NT2/D1 (cell line): ENCODE measurements at regions not wholly inside any gene's neighbourhood (a gene's known extent, or its start where the extent isn't known, plus 50 kb on each side); places are given as distances from the start of the nearest gene placed in this dataset.
A peak's percentile ranks its signal among the peaks of the same experiment; 100 is the strongest.
"Not testable (repeated sequence)": the region's sequence is repeated elsewhere in the genome, so short reads cannot be mapped to it uniquely, and the experiment has no call there.

Experiments
- DNase-seq: peaks from one replicate; pipeline ENCODE4 v3.0.0-alpha.2; 2011; ENCODE audit warnings: low read depth, low spot score
- H3K27me3 ChIP-seq: 2 replicates; pipeline ENCODE4 v1.6.0; 2011; ENCODE audit warnings: mild to moderate bottlenecking; ENCODE audit not compliant: insufficient read length, insufficient read depth
- H3K36me3 ChIP-seq: 2 replicates; pipeline ENCODE4 v1.6.1; 2011; ENCODE audit warnings: mild to moderate bottlenecking, low read length, mixed read lengths; ENCODE audit not compliant: insufficient read depth, insufficient read length
- H3K4me1 ChIP-seq: 2 replicates; pipeline ENCODE4 v1.5.1; 2011; ENCODE audit not compliant: insufficient read depth, insufficient read length
- H3K4me3 ChIP-seq: 2 replicates; pipeline ENCODE4 v1.5.1; 2011; ENCODE audit warnings: low read depth; ENCODE audit not compliant: insufficient read length
- H3K9ac ChIP-seq: 2 replicates; pipeline ENCODE4 v1.6.0; 2011; ENCODE audit warnings: low read depth; ENCODE audit not compliant: insufficient read length
- H3K9me3 ChIP-seq: 2 replicates; pipeline ENCODE4 v1.5.1; 2011; ENCODE audit warnings: mild to moderate bottlenecking, low read length; ENCODE audit not compliant: insufficient read depth
- SUZ12 ChIP-seq: IDR thresholded peaks from 2 replicates; pipeline ENCODE4 v1.6.1; 2011; ENCODE audit not compliant: insufficient read length, insufficient read depth; ENCODE audit errors: extremely low read depth
- YY1 ChIP-seq: IDR thresholded peaks from 2 replicates; pipeline ENCODE4 v1.6.1; 2011; ENCODE audit not compliant: insufficient read length, insufficient read depth
- ZNF274 ChIP-seq: IDR thresholded peaks from 2 replicates; pipeline ENCODE4 v1.6.1; 2011; ENCODE audit warnings: mild to moderate bottlenecking, low read depth, low read length

DNA sequence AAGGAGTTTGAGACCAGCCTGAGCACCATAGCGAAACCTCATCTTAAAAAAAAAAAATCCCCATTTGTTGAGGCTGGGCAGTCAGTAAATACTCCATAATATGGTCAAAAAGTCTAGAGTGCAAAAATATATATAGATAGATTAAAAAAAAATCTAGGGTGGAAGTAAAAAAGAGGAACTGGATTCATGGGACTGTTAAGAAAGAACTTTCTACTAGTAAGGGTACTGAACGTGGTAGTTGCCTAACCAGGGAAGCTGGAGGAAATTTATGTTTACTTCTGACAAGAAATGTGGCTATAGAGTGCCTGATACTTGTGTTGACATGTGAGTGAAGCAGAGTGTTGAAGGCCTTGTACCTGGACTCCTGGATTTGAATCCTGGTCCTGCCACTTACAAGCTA lies 265.9 kb upstream of the FAM78B start:
- DNase-seq: no peak
- H3K9ac ChIP-seq: no peak overlapping the region
- no peaks in the 10 kb centered on the region for H3K36me3 ChIP-seq
- TF ChIP-seq ZNF274 (no peak), YY1 (no peak), SUZ12 (no peak)
- H3K4me1 ChIP-seq: no peaks in the 10 kb centered on the region
- H3K4me3 ChIP-seq: no peak overlapping the region
- H3K27me3 ChIP-seq: no peaks in the 10 kb centered on the region
- peaks cover 4% of the 10 kb centered on the region; the same call in 1 of the 2 replicates for H3K9me3 ChIP-seq

DNA sequence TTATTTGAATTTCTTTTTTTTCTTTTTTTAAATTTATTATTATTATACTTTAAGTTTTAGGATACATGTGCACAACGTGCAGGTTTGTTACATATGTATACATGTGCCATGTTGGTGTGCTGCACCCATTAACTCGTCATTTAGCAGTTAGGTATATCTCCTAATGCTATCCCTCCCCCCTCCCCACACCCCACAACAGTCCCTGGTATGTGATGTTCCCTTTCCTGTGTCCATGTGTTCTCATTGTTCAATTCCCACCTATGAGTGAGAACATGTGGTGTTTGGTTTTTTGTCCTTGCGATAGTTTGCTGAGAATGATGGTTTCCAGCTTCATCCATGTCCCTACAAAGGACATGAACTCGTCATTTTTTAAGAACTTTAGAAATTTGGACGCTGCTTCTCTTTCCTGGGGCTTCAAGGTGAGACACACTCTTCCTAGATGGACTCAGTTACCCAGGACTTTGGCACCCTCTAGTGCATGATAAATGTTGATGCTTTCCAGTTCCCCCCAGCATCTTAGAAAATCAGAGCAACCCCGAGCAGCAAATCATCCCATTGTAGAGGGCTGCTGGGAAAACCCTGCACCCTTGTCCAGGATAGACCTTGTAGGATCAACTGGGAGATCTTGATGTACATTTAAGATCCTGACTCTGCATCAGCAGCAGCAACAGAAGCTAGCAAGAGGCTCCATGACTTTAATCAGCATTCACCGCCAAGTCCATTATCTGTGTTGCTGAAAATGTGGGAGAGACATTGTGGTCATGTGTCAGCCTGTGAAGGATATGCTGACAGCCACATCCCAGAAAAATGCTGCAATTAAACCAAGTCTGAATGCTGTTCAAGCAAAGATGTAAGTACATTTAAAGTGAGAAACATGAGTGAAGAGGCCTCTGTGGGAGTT lies 266.9 kb upstream of the FAM78B start:
- peak; percentile 76 for DNase-seq
- not testable (repeated sequence) for H3K4me1 ChIP-seq, H3K36me3 ChIP-seq, H3K9me3 ChIP-seq, H3K9ac ChIP-seq, H3K27me3 ChIP-seq, H3K4me3 ChIP-seq

DNA sequence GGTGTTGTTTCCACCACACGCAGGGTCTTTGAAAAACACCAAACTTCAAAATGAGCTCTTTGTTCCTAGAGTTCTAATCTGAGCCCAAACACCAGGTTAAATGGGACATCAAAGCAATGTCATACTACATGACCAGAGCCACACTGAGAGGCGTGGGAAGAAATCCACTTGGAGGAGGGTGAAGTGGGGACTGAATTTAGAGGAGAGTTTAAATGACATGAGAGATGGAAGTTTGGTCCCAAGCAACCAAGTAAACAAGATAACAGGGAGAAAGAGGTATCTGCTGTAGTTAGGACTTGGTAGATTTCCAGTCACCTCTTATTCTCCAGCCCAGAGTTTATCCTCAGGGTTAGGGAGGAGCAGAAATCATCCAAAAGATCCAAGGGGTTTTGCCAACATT lies 290.9 kb upstream of the FAM78B start:
- DNase-seq: no peak
- Histone ChIP-seq H3K4me3 (no peak overlapping the region), H3K27me3 (no peaks in the 10 kb centered on the region), H3K9me3 (no peaks in the 10 kb centered on the region), H3K9ac (no peak overlapping the region), H3K4me1 (no peaks in the 10 kb centered on the region), H3K36me3 (no peaks in the 10 kb centered on the region)
- TF ChIP-seq SUZ12: no peak
- no peak for TF ChIP-seq ZNF274
- TF ChIP-seq YY1: no peak

DNA sequence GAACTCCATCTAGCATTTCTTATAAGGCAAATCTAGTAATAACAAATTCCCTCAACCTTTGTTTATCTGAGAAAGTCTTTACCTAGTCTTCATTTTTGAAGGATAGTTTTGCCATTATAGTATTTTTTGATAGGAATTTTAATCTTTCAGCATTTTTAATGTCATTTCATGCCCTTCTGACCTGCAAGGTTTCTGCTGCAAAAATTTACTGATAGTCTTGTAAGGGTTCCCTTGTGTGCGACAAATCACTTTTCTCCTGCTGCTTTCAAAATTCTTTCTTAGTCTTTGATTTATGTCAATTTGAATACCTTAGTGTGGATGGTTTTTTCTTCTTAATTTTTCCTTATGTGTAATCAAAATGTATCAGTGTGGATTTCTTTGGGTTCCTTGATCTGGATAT lies 297.5 kb upstream of the FAM78B start:
- Histone ChIP-seq H3K27me3 (no peaks in the 10 kb centered on the region), H3K9ac (no peak overlapping the region)

DNA sequence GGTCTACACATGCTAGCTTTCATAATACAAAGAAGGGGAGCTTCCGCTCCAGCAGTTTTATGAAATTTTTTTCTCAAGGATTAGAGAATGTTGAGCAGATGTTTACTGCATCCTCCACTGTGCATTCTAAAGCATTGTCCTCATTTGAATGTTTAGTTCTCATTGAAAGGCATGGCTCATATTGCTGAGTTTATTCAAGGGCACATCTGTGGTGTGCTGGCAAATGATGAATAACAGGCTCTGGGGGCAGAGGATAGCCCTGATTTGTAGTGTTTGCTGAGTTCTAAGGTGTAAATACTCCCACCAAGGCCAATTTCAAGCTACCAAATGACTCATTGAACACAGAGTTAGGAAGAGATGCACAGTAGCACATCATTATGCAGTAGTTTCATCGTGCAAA lies 303.2 kb upstream of the FAM78B start:
- Histone ChIP-seq H3K9me3 (0 out of 2 replicates have a peak, but pooled peaks cover under 1% of the 10 kb centered on the region), H3K36me3 (no peaks in the 10 kb centered on the region), H3K4me1 (no peaks in the 10 kb centered on the region), H3K27me3 (no peaks in the 10 kb centered on the region), H3K9ac (no peak overlapping the region), H3K4me3 (no peak overlapping the region)
- TF ChIP-seq ZNF274 (no peak), YY1 (no peak), SUZ12 (no peak)
- DNase-seq: no peak

More for the DNA sequence above, 297.5 kb upstream of the FAM78B start:
- H3K4me3 ChIP-seq: no peak overlapping the region
- H3K4me1 ChIP-seq: no peaks in the 10 kb centered on the region
- H3K36me3 ChIP-seq: no peaks in the 10 kb centered on the region
- DNase-seq: no peak
- TF ChIP-seq ZNF274: no peak
- TF ChIP-seq SUZ12: no peak
- no peak for TF ChIP-seq YY1
- peaks cover 11% of the 10 kb centered on the region for H3K9me3 ChIP-seq

GRCh38 chr1:166470441-166470840 lies 303.6 kb upstream of the FAM78B start:
- Histone ChIP-seq H3K4me3 (no peak overlapping the region), H3K36me3 (no peaks in the 10 kb centered on the region), H3K4me1 (no peaks in the 10 kb centered on the region), H3K27me3 (no peaks in the 10 kb centered on the region), H3K9me3 (no peaks in the 10 kb centered on the region), H3K9ac (no peak overlapping the region)
- no peak for TF ChIP-seq YY1
- no peak for TF ChIP-seq SUZ12
- no peak for TF ChIP-seq ZNF274
- no peak for DNase-seq

DNA sequence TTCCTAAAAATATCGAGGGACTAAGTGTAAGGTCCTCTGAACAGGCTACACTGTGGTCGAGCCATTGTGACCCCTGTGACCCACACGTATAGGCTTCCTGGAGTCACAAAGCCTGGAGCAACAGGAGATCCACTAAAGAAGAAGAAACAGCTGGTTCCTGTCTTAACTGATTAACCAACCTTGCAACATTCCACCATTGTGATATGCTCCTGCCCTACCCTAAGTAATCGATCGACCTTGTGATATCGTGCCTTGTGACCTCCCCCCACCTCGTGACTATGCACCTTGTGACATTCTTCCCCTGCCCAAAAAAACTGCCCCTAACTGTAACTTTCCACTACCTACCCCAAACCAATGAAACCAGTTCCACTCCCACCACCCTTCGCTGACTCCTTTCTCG lies 304.6 kb upstream of the FAM78B start:
- Histone ChIP-seq H3K9ac (no peak overlapping the region), H3K36me3 (no peaks in the 10 kb centered on the region), H3K27me3 (no peaks in the 10 kb centered on the region), H3K4me1 (no peaks in the 10 kb centered on the region), H3K9me3 (no peaks in the 10 kb centered on the region), H3K4me3 (no peak overlapping the region)
- no peak for DNase-seq
- TF ChIP-seq SUZ12: no peak
- TF ChIP-seq ZNF274: no peak
- no peak for TF ChIP-seq YY1
